ENCODE measurements at regions not wholly inside any gene's neighbourhood (a gene's known extent, or its start where the extent isn't known, plus 50 kb on each side); places are given as distances from the start of the nearest gene placed in this dataset.

GRCh38 chr18:45519411-45520280, 95.6 kb upstream of the SLC14A2 start:
- intact Hi-C loops (cut with DNase I): no loop called here
- Histone ChIP-seq H3K27ac (peak overlapping the region; percentile 19), H3K4me3 (no peak overlapping the region), H3K27me3 (no peaks in the 10 kb centered on the region), H3K36me3 (no peaks in the 10 kb centered on the region), H3K9me3 (no peaks in the 10 kb centered on the region), H3K4me1 (peaks cover 9% of the 10 kb centered on the region)
- ATAC-seq (no peak), DNase-seq (no peak)
- no peak for TF ChIP-seq CTCF (IDR thresholded peaks at IDR 0.05)

DNA sequence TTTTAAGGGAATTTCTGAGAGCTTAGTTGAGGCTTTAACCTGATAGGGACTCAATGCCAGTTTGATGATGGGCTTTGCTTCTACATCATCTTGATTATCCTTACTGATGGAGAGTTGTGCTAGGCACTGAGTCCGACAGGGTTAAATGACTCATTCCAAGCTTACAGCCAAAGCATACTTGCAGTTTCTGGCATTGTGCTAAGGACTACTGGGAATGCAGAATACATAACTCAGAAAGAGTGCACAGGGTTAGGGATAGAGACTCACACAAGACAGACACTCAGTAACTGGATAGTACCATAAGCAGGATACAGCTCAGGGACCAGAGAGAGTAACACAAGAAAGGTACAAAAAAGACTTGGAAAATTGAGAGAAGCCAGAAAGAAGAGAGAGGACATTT, 94.1 kb upstream of the SLC14A2 start:
- Histone ChIP-seq H3K4me1 (peaks cover 9% of the 10 kb centered on the region), H3K4me3 (no peak overlapping the region), H3K27ac (peak overlapping the region; percentile 58), H3K27me3 (no peaks in the 10 kb centered on the region), H3K36me3 (no peaks in the 10 kb centered on the region), H3K9me3 (no peaks in the 10 kb centered on the region)
- DNase-seq (no peak), ATAC-seq (peak; percentile 32)
- intact Hi-C loops (cut with DNase I): no loop called here
- TF ChIP-seq CTCF (IDR thresholded peaks at IDR 0.05): no peak

DNA sequence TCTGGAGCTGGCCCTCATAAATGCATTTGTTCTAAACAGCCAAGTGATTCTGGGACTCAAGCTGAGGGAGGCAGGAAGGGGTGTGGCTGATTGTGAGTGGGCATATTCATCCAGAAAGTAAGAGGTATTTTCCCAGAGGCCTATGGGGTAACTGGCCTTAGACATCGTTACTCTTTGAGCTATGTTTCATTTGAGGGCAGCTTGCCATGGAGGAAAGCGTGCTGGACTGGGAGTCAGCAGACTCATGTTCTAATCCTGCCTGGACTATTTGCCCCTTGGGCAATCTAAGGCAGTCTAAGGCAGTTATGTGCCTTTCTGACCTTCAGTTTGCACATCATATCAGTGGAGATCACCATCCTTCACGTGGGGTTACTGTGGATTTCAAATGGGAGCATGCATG, 93.5 kb upstream of the SLC14A2 start:
- Histone ChIP-seq H3K27me3 (no peaks in the 10 kb centered on the region), H3K9me3 (no peaks in the 10 kb centered on the region), H3K36me3 (no peaks in the 10 kb centered on the region), H3K27ac (peak overlapping the region; percentile 58), H3K4me1 (peaks cover 7% of the 10 kb centered on the region), H3K4me3 (no peak overlapping the region)
- TF ChIP-seq CTCF (IDR thresholded peaks at IDR 0.05): no peak
- DNase-seq: no peak
- ATAC-seq: no peak
- intact Hi-C loops (cut with DNase I): no loop called here

- no peaks in the 10 kb centered on the region for H3K36me3 ChIP-seq
- TF ChIP-seq CTCF (IDR thresholded peaks at IDR 0.05): no peak
- H3K4me3 ChIP-seq: no peak overlapping the region
- intact Hi-C loops (cut with DNase I): no loop called here
- ATAC-seq (peak; percentile 52), DNase-seq (no peak)
- H3K27ac ChIP-seq: peak overlapping the region; percentile 58
- no peaks in the 10 kb centered on the region for H3K27me3 ChIP-seq
- peaks cover 5% of the 10 kb centered on the region for H3K4me1 ChIP-seq
- no peaks in the 10 kb centered on the region for H3K9me3 ChIP-seq
Measured at GRCh38 chr18:45522371-45522770, 92.9 kb upstream of the SLC14A2 start.

GRCh38 chr18:45525301-45525700, 90.0 kb upstream of the SLC14A2 start:
- Histone ChIP-seq H3K27ac (no peak overlapping the region), H3K36me3 (no peaks in the 10 kb centered on the region), H3K9me3 (no peaks in the 10 kb centered on the region), H3K4me3 (no peak overlapping the region), H3K27me3 (no peaks in the 10 kb centered on the region), H3K4me1 (peaks cover 5% of the 10 kb centered on the region)
- DNase-seq (no peak), ATAC-seq (no peak)
- TF ChIP-seq CTCF (IDR thresholded peaks at IDR 0.05): no peak
- intact Hi-C loops (cut with DNase I): no loop called here

All from upper lobe of right lung (tissue), 1 donor.